GDM1 (cell line): ENCODE measurements at regions not wholly inside any gene's neighbourhood (a gene's known extent, or its start where the extent isn't known, plus 50 kb on each side); places are given as distances from the start of the nearest gene placed in this dataset.
A peak's percentile ranks its signal among the peaks of the same experiment; 100 is the strongest.
"Not testable (repeated sequence)": the region's sequence is repeated elsewhere in the genome, so short reads cannot be mapped to it uniquely, and the experiment has no call there.

Experiments
- DNase-seq: peaks from one replicate; lab custom pipeline; 2025; lab: John Stamatoyannopoulos, UW

DNA sequence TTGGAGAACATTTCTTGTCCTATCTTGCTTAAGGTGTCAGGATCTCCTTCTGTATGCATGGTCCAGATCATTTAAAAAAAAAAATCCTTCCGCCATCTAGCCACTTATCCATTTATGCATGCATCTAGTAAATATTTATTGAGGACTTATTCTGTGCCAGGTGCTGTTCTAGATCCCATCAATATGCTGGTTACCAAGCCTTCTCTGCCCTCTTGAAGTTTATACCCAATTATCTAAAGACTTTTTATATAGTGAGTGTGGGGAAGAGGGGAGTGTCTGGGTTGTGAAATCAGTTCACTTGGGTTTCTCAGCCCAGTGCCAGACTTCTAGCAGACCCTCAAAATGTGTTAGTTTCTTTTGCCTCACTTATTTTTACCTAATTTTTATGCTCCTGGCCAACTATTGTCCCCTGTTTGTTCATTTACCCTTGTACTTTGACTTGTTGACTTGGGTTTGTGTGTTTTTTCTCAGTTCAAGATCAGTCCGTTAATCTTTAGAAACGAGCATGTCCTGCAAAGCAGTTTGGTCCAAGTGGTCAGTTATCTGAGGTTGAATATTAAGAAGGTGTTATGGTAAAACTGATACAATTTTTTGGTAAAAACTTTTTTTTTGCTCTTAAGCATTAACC is 488.9 kb downstream of the PCNX1 start:
- DNase-seq, result no peak

- no peak for DNase-seq
These were observed 490.1 kb downstream of the PCNX1 start for GRCh38 chr14:71397371-71397770.

- no peak for DNase-seq
These were observed 491.2 kb downstream of the PCNX1 start for GRCh38 chr14:71398450-71398849.

DNA sequence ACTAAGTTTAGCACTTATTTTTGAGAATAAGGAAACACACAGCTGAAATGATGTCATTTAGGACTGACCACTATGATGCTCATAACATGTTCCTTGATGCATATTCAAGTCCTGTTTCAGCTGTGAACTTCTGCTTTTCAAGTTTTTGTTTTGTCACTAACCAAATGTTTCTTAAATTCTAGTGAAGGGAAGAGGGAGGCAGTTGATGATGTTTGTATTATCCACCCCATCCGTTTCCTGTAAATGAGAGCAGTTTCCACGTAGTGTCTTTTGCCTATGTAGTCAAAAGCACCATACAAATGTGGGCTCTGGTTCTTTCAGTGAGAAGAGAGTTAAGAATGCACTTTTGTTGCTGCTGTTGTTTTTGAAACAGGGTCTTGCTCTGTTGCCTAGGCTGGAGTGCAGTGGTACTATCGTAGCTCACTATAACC is 491.8 kb downstream of the PCNX1 start:
- DNase-seq, result peak; percentile 23

GRCh38 chr14:71400871-71401321 is 493.6 kb downstream of the PCNX1 start:
- DNase-seq, result no peak

DNA sequence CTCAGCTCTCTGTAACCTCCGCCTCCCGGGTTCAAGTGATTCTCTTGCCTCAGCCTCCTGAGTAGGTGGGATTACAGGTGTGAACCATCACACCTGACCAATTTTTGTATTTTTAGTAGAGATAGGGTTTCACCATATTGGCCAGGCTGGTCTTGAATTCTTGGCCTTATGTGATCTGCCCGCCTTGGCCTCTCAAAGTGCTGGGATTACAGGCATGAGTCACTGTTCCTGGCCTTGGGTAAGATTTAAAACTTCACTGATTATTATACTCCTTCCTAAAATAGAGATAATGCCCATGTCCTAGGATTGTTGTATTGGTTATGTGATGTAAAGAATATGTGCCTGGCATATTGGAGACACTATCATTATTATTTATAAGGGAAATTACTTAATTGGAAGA is 495.2 kb downstream of the PCNX1 start:
- DNase-seq, result not testable (repeated sequence)

GRCh38 chr14:71403656-71404055 is 496.4 kb downstream of the PCNX1 start:
- DNase-seq, result no peak

- DNase-seq, result no peak
These were observed 498.4 kb downstream of the PCNX1 start for GRCh38 chr14:71405676-71406075.

DNA sequence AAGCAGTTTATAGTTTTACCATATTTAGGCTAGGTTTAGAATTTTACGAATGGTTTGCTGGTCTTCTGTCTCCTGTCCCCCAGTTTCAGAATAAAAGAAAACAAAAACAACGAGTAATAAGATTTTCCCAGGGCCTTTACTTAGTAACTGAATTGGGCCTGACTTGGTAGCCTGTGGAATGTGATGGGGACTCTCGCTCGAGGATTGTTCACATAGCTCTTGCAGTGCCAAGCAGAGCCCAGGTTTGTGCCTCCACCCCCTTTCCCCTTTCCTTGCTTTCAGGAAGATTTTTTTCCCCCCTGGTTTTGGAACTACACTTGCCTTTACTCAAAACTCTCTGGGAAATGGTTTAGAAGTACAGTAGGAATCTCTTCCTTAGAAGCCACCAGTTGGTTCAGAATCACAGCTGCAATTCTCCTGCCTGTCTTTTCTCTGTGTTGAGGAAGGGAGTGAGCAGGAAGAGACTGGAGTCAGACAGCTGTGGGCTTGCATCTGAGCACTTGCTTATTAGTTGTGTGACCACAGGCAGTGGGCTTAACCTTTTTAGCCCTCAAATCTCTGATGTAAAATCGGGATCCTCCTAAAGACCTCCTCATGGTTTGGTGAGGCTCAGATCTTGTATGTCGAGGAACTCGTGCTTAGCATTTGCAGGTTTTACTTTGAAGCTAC is 501.2 kb downstream of the PCNX1 start:
- no peak for DNase-seq

- no peak for DNase-seq
These were observed 503.5 kb downstream of the PCNX1 start for GRCh38 chr14:71410578-71411284.

DNA sequence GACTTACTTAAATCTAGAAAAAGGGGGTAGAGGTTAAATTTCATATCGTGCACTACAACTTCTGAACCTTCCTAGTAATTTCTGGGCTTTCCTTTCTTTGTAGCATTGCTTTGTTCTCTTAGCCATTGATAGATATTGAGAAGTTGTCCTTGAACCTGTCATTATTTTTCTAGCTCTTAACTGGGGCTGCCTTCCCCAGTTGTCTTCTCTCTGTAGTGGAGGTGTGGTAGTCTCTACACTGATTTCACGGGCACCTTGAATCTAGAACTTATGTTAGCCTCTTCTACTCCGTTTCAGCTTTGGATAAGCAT is 504.0 kb downstream of the PCNX1 start:
- no peak for DNase-seq

DNA sequence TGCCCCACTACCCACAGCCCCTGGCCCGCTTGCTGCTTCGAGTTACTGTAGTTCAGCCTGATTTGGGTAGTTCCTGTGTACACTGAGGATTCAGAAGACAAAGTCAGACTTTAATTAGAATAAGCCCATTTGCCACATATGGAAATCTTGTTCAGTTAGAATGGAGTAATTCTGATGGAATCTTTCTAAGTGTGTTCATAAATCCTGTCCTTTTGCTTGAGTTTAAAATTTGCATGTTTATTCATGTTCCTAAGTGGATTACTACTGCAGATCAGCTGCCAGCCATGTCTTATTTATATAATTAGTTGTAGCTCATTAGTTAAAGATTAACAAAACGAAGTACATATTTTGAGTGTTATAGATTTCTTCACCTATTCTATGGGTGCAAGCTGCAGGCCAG is 504.5 kb downstream of the PCNX1 start:
- DNase-seq, result no peak

GRCh38 chr14:71414631-71415403 is 507.6 kb downstream of the PCNX1 start:
- no peak for DNase-seq

- no peak for DNase-seq
These were observed 508.1 kb downstream of the PCNX1 start for GRCh38 chr14:71415404-71415690.

DNA sequence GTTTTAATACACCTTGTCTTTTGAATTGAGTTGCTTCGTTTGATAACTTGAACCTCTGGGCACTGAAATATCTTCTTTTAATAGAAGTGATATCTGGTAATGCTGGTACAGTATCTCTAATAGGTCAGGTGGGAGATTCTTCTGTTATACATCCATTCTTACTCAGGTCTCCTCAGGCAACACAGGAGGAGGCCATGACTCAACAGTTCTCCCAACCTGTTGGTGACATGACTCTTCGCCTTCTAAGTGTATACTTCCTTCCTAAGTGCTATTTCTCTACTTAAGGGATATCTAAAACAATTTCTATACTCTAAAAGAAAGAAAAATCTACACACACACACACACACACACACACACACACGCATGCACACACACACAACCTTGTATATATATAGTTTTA is 509.1 kb downstream of the PCNX1 start:
- no peak for DNase-seq

DNA sequence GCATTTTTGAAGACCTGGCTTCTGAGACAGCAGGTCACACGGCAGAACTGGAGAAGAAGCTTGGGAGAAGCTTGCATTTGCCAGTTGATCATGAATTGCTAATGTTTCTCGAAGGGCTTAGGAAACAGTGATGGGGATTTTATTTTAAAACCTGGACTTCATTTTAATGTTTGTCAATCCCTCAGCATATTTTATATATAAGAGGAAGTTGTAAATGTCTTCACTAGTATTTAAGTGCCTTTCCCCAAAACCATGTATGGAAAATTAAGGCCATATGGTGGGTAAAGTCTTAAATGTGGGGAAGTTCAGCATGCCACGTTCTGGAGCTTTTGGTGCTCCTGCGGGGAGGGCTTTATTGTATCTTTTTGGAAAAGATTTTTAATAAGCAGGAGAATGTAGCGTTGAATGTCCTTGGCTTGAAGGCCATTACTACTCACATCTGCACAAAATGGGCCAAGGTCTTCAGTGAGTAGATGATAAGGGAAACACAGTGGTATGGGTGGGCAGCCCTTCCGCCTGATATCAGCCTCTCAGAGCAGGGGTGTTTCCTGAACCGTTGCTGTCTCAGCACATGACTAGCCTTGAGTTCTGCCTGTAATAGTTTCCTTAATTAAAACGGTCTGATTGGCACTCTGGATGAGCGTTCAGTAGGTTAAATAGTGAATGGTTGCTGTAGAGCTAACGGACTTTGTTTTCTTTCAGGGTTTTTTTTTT is 511.4 kb downstream of the PCNX1 start:
- DNase-seq, result peak; percentile 37

GRCh38 chr14:71423481-71423880 is 508.7 kb upstream of the RGS6 start:
- DNase-seq, result no peak

DNA sequence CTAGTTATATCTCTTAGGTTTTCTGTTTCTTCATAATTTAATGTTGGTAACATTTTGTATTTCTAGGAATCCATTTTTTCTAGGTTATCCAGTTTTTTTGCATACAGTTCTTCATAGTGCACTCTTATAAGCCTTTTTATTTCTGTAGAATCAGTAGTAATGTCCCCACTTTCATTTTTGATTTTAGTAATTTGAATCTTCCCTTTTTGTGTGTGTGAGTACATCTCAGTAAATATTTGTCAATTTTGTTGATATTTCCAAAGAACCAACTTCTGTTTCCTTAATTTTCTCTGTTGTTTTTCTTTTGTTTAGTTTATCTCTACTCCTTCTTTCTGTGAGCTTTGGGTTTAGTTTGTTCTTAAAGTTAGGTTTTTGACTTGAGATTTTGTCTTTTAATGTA is 507.3 kb upstream of the RGS6 start:
- DNase-seq, result no peak

- DNase-seq, result no peak
These were observed 506.2 kb upstream of the RGS6 start for GRCh38 chr14:71426001-71426400.

GRCh38 chr14:71429902-71430301 is 502.3 kb upstream of the RGS6 start:
- no peak for DNase-seq

DNA sequence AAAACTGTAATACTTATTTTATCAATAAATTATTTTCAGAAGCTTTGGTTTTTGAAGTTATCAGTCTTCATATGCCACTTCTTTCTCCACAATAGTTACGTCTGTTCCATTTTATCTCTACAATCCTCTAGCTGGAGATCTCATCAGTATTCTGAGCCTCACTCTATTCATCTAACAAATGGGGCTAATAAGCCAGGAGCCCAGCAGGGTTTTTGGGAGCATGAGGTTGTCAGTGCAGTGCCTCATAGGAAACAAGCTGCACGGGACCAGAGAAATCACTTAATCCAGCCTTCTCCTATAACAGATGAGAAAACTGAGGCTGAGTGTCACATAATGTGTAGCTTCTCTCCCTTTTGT is 501.9 kb upstream of the RGS6 start:
- DNase-seq, result no peak

DNA sequence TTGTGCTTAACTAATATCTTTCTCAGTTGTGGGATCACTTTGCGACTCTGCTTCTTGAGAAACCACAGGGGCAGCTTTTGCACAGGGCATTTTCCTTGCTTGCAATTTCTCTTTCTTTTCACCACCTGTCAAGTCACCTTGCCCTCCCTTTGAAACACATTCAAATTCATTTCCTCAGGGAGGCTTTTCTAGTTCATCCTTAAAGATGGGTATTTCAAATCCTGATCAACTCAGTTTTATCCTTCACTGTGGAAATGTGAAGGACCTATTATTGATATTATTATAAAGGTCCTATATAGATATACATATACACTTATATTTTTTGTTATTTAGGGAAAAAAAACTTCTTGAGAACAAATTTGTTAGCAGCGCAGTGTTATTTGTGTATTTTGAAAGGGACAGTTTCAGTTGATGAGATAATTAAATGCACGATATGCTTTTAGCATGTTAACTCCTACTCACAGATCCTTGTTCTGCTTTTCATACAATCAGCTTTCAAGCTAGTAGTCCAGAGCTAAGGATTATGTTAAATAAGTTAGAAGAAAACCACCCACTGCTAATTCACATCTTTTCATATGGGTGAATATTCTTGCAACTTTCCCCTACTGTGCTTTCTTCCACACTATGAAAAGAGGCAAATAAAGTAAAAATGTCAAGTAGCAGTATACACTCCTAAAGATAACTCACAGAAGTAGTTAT is 501.4 kb upstream of the RGS6 start:
- no peak for DNase-seq
